GM12875 (cell line): ENCODE measurements at regions not wholly inside any gene's neighbourhood (a gene's known extent, or its start where the extent isn't known, plus 50 kb on each side); places are given as distances from the start of the nearest gene placed in this dataset.

Experiments
- H3K4me3 ChIP-seq: one replicate; pipeline ENCODE4 v1.5.1; 2011; ENCODE audit warnings: low read depth, low read length, control low read depth
- TF ChIP-seq, protein P1 (sequence below): IDR thresholded peaks from 2 replicates; pipeline ENCODE4 v1.5.1; 2011; ENCODE audit warnings: low read depth, mild to moderate bottlenecking, control low read depth, inconsistent platforms, low read length, moderate library complexity, borderline replicate concordance; ENCODE audit not compliant: insufficient read depth

DNA sequence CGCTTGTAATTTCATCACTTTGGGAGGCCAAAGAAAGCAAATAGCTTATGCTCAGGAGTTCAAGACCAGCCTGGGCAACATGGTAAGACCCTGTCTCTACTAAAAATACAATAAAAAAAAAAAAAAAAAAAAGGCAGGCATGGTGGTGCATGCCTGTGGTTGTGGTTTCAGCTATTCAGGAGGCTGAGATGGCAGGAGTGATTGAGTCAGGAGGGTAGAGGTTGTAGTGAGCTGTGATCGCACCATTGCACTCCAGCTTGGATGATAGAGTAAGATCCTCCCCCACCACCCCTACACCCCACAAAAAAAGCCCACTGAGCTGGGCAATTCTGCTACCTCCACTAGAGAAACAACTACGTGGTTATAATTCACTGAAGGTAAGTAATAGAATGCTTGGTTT is 118.8 kb upstream of the PCDH18 start:
- TF ChIP-seq, protein P1, sequence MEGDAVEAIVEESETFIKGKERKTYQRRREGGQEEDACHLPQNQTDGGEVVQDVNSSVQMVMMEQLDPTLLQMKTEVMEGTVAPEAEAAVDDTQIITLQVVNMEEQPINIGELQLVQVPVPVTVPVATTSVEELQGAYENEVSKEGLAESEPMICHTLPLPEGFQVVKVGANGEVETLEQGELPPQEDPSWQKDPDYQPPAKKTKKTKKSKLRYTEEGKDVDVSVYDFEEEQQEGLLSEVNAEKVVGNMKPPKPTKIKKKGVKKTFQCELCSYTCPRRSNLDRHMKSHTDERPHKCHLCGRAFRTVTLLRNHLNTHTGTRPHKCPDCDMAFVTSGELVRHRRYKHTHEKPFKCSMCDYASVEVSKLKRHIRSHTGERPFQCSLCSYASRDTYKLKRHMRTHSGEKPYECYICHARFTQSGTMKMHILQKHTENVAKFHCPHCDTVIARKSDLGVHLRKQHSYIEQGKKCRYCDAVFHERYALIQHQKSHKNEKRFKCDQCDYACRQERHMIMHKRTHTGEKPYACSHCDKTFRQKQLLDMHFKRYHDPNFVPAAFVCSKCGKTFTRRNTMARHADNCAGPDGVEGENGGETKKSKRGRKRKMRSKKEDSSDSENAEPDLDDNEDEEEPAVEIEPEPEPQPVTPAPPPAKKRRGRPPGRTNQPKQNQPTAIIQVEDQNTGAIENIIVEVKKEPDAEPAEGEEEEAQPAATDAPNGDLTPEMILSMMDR = no peak
- no peak overlapping the region for H3K4me3 ChIP-seq

DNA sequence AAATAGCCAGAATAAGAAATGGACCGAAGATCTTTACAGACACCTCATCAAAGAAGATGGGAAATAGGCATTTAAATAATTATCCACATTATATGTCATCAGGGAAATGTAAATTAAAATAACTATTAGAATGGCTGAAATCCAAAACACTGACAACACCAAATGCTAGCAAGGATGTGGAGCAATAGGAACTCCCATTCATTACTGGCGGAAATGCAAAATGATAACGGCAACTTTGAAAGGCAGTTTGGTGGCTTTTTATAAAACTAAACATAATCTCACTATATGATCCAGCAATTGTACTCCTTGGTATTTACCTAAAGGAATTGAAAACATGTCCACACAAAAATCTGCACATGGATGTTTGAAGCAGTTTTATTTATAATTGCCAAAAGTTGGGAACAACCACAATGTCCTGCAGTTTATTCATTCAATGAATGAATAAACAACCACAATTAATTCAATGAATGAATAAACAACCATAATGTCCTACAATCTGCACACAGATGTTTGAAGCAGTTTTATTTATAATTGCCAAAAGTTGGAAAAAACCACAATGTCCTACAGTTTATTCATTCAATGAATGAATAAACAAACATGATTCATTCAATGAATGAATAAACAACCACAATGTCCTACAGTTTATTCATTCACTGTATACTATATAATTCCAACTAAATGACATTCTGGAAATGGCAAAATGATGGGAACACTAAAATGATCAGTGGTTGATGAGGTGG is 117.6 kb upstream of the PCDH18 start:
- TF ChIP-seq, protein P1 = no peak
- no peak overlapping the region for H3K4me3 ChIP-seq

DNA sequence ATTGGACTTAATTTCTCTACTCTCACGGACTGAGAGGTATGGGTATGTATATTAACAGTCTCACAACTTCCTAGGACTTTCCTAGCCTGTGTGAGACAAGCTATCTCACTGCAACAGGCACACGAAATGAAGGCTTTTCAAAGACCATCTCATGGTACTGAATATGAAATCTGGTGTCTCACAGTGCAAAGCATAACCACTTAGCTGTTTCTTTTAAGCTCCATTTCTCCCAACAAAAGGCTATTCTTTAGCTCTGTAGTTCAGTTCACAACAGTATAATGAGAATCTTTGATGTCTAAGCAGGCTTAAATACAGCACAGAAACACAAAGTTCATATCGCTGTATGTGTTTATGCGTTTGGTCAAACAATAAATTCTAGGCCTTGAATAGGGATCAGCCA is 116.2 kb upstream of the PCDH18 start:
- no peak overlapping the region for H3K4me3 ChIP-seq
- TF ChIP-seq, protein P1 = no peak

DNA sequence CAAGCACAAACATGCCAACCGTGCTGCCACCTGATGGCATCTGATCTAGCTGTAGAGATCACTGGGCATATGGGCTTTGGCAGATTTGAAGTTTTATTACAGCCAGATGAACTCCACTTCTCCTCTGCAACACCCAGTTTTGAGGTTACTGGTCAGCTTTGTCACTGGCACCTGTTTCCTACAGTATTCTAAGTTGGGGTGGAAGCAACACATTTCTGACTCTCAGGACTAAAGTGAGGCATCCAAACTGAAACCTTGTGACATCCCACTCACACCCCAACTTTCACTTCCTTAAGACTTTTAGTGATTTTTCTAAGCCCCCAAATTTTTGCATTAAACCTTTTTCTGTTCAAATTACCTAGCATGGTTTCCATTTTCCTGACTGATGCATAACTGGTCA is 115.1 kb upstream of the PCDH18 start:
- TF ChIP-seq, protein P1 = no peak

DNA sequence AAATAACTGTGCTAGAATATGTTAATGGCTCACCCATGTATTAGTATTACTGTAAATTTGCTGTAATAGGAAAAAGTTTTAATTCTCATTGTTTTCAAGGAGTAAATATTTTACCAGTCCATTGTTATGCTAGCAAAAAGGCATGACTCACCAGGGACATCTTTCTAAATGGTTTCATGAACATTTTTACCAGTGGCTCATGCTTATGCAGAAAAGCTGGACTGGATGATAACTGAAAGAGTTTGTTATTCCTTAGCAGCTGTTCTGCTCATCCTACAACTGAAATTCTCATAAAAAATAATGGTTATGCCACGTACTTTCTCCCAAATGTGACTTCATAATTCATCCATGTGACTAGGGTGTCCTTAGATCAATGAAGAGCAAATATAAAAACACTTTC is 111.9 kb upstream of the PCDH18 start:
- TF ChIP-seq, protein P1 = no peak

More for the DNA sequence above, 115.1 kb upstream of the PCDH18 start:
- no peak overlapping the region for H3K4me3 ChIP-seq

DNA sequence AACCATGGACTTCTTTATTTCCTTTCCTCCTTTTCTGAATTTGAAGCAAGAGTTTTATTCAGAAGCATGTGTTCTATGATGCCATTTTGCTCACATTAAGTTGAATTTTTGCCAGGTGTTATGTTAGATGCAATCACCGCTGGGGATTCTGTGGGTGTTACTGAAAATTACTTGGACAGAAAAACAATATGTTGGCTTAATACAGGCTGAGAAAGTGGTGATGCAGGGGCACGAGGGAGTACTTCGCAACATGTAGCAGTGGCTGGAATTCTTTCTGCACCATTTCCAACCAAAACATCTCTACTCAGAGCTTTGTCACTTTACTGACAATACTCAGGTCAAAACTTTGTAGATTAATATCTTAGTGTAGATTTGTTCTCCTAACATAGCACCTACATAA is 109.2 kb upstream of the PCDH18 start:
- no peak overlapping the region for H3K4me3 ChIP-seq
- TF ChIP-seq, protein P1 = no peak

More for the DNA sequence above, 111.9 kb upstream of the PCDH18 start:
- H3K4me3 ChIP-seq = no peak overlapping the region

DNA sequence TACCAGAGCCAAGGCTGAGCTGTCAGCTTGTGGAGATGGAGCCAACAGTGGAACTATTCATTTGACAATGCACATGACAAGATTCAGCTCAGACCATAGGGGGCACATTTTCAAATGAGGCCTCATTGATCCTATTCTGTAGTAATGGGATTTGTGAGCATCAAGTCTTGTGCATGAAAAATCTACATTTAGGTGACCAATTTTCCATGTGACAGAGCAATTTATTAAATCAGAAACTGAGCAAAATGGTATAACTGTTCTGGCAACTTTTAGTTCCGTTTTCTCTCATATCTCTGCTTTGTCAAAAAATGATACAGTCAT is 108.5 kb upstream of the PCDH18 start:
- H3K4me3 ChIP-seq = no peak overlapping the region
- TF ChIP-seq, protein P1 = no peak
